Thymus (tissue), 11 donors: ENCODE measurements at regions not wholly inside any gene's neighbourhood (a gene's known extent, or its start where the extent isn't known, plus 50 kb on each side); places are given as distances from the start of the nearest gene placed in this dataset.

ENCODE experiments used
- DNase-seq, 9 donors: peaks; one replicate each; pipeline ENCODE4 v3.0.0-alpha.2; 2013; ENCODE audit warnings: low spot score in 9 of 9, low read depth in 6 of 9, missing footprints in 1 of 9
- H3K27ac ChIP-seq, 2 donors: one replicate each; pipeline ENCODE4 v1.5.1; 2013; ENCODE audit warnings: control low read depth in 1 of 2, low read depth in 1 of 2, low read length in 1 of 2, mild to moderate bottlenecking in 1 of 2, moderate library complexity in 1 of 2
- H3K27me3 ChIP-seq, 2 donors: one replicate each; pipeline ENCODE4 v1.5.1; 2013; ENCODE audit warnings: low read length in 1 of 2; ENCODE audit not compliant: control insufficient read depth in 2 of 2, insufficient read depth in 1 of 2
- H3K36me3 ChIP-seq, 2 donors: one replicate each; pipeline ENCODE4 v1.5.1; 2013; ENCODE audit warnings: low read length in 1 of 2, mild to moderate bottlenecking in 1 of 2, moderate library complexity in 1 of 2; ENCODE audit not compliant: control insufficient read depth in 2 of 2, insufficient read depth in 2 of 2
- H3K4me1 ChIP-seq, 2 donors: one replicate each; pipeline ENCODE4 v1.5.1; 2013; ENCODE audit warnings: low read length in 2 of 2; ENCODE audit not compliant: control insufficient read depth in 2 of 2, insufficient read depth in 2 of 2
- H3K4me3 ChIP-seq, 2 donors: one replicate each; pipeline ENCODE4 v1.5.1; 2013; ENCODE audit warnings: low read length in 2 of 2, control low read depth in 1 of 2, mild to moderate bottlenecking in 1 of 2
- H3K9me3 ChIP-seq, 2 donors: one replicate each; pipeline ENCODE4 v1.5.1; 2013; ENCODE audit warnings: low read length in 1 of 2, mild to moderate bottlenecking in 1 of 2; ENCODE audit not compliant: control insufficient read depth in 2 of 2, insufficient read depth in 1 of 2
- WGBS: extraction: QIAGEN DNeasy Blood & Tissue Kit; methylation state at CpG from one replicate; pipeline ENCODE4 v1.1.7; 2013; 5-methylcytosine and 5-hydroxymethylcytosine counted together
- donor health status: healthy.

DNA sequence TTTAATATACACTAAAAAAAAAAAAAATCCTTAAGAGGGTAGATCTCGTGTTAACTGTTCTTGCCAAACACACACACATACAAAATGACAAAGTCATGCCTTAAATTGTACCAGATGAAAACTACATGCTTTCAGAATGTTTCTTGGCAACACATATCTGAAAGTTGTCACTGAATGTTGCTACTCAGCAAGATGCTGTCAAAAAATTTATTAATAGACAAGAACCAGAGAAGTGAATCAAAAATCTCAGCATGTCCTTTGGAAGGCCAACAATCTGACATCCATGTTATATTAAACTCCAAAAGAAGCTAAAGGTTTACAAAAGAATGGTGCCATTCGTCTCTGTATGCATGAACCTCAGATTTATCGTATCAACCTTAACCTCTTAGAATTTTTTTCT lies 1746.2 kb upstream of the PRR20A start:
- Histone ChIP-seq H3K4me3 (no peak overlapping the region), H3K9me3 (peaks cover 0 to 3% of the 10 kb centered on the region in 2 donors), H3K27ac (no peak overlapping the region), H3K27me3 (no peaks in the 10 kb centered on the region), H3K36me3 (no peaks in the 10 kb centered on the region), H3K4me1 (no peaks in the 10 kb centered on the region)
- WGBS, result 88% methylated on average over 3 of the region's 3 CpGs
- DNase-seq, result no peak

DNA sequence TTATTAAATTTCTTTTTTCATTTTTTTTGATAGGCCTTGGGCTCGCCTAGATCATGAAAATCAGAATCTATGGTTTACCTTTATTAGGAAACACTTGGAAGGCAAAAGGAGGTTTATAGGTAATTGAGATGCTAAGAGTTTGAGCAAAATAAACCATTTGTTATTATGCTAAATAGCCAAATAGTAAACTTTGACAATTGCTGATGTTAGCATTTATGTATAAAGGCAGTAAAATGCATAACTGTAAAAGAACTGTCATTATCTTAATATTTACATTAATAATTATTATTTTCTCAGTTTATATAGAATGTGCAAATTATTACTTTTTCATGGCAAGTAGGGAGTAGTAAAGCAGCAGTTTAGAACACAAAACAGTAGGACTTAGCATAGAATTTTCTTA lies 1737.8 kb upstream of the PRR20A start:
- H3K27ac ChIP-seq, result no peak overlapping the region
- WGBS, result 87% methylated on average over 1 of the region's 1 CpG
- H3K27me3 ChIP-seq, result no peaks in the 10 kb centered on the region
- no peaks in the 10 kb centered on the region for H3K4me1 ChIP-seq
- DNase-seq, result no peak
- no peaks in the 10 kb centered on the region for H3K36me3 ChIP-seq
- H3K9me3 ChIP-seq, result no peaks in the 10 kb centered on the region
- no peak overlapping the region for H3K4me3 ChIP-seq

DNA sequence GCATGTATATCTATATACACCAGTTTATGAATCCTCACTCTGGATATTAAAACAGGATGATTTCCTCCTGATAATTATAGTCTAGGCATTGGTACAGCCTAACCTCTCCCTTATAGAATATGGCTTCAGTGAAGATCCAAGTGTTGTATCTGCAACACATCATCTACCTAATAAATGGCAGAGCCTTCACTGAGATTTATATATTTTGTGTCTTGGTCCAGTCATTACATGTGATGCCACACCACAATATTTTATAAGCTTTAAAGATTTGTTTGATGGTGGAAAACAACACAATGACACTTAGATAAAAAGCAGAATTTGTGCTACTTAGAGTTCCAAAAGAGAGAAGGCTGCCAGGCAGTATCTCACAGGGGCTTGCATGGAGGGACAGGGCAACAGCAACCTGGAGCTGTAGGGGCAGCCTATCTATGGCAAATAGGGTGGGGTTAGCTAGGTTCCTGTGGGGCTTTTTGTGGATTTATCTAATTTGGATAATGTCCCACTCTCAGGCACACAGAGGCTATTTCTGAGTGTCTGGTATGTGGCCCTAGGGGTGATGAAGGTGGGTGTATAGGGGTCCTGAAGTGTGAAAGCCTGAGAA lies 1736.7 kb upstream of the PRR20A start:
- H3K9me3 ChIP-seq, result no peaks in the 10 kb centered on the region

DNA sequence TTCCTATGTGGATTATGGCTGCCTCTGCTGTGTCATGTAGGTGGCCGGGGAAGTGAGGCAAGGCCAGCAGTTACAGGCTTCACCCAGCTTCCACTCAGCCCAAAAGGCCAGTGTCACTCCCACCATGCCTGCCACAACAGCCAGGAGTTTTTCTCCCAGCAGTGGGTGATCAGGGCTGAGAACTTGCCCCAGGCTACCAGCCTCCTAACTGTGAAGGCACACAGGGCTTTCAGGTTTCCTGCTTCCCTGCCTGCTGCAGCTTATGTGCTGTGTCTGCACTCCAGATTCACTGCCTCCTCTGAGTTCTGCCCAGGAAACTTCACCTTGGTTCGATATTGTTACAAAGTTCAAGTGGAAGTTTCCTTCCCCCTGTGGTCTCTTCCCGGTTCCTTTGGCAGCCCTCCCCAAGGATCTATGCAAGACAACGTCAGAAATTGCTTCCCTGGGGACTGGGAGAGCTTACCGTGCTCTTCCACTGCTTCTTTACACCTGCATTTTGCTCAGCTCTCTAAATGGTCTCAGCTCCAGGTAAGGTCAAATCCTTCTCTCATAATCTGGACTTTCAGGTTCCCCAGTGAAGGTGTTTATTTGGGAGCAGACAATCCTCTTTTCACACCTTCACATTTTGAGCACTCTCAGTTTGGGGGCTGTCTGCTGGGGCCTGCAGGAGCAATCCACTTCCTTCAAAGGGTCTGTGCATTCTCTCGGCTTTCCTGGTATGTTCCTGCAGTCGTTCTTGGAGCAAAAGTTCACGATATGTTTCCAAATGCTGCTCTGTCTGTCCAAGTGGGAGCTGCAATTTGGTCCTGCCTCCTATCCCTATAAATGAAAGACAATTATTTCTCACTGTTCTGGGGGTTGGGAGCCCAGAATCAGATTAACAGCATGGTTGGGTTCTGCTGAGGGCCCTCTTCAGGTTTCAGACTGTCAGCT lies 1730.1 kb upstream of the PRR20A start:
- DNase-seq, result no peak
- Histone ChIP-seq H3K4me1 (no peaks in the 10 kb centered on the region), H3K4me3 (no peak overlapping the region)

More for the DNA sequence above, 1736.7 kb upstream of the PRR20A start:
- Histone ChIP-seq H3K4me1 (no peaks in the 10 kb centered on the region), H3K27ac (no peak overlapping the region), H3K27me3 (no peaks in the 10 kb centered on the region), H3K4me3 (no peak overlapping the region), H3K36me3 (no peaks in the 10 kb centered on the region)
- no peak for DNase-seq

DNA sequence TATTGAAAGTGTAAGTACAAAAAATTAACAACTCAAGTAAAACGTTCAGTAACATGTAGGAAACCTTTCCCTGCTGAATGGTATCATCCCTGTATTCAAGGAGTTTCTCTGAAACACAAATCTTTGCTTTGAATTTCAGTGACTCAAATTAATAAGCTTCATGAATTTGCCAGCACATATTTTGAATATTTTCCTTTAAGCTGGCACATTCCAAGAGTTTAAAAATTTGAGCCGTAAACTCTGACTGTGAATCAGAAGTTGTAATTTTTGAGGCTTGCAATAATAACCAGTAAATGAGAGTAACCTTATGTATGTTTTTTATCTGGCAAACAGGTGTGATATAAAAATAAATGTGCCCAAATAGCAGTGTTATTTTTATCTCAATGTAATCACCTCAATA lies 1722.6 kb upstream of the PRR20A start:
- no peak for DNase-seq
- H3K36me3 ChIP-seq, result no peaks in the 10 kb centered on the region
- H3K27ac ChIP-seq, result no peak overlapping the region
- no peaks in the 10 kb centered on the region for H3K27me3 ChIP-seq
- H3K4me1 ChIP-seq, result no peaks in the 10 kb centered on the region
- WGBS, result 80% methylated on average over 2 of the region's 2 CpGs
- no peaks in the 10 kb centered on the region for H3K9me3 ChIP-seq
- no peak overlapping the region for H3K4me3 ChIP-seq

More for the DNA sequence above, 1730.1 kb upstream of the PRR20A start:
- WGBS, result 48% methylated on average over 8 of the region's 8 CpGs
- H3K27ac ChIP-seq, result no peak overlapping the region
- H3K9me3 ChIP-seq, result no peaks in the 10 kb centered on the region
- no peaks in the 10 kb centered on the region for H3K27me3 ChIP-seq
- H3K36me3 ChIP-seq, result no peaks in the 10 kb centered on the region

DNA sequence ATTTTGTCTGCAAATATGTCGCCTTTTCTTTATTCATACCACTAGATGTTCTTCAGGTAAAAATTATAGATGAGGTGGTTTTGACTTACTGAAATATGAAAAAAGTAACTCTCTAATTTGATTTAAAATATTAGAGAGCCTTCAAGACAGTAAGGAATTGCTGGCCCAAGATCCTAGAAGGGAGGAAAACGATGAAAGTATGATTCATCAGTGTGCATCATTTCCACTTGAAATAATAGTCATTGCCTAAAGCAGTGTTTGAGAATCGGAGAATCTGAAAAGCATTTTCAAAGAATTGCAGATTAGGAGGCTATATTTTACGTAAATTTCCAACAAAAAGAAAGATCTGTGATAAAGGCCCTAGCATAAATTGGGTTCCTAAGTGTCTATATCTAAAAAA lies 1707.9 kb upstream of the PRR20A start:
- DNase-seq, result no peak
- H3K9me3 ChIP-seq, result peaks cover 0 to 10% of the 10 kb centered on the region in 2 donors
- no peaks in the 10 kb centered on the region for H3K27me3 ChIP-seq
- no peak overlapping the region for H3K27ac ChIP-seq
- WGBS, result 79% methylated on average over 4 of the region's 4 CpGs
- H3K4me3 ChIP-seq, result no peak overlapping the region
- no peaks in the 10 kb centered on the region for H3K36me3 ChIP-seq
- no peaks in the 10 kb centered on the region for H3K4me1 ChIP-seq

DNA sequence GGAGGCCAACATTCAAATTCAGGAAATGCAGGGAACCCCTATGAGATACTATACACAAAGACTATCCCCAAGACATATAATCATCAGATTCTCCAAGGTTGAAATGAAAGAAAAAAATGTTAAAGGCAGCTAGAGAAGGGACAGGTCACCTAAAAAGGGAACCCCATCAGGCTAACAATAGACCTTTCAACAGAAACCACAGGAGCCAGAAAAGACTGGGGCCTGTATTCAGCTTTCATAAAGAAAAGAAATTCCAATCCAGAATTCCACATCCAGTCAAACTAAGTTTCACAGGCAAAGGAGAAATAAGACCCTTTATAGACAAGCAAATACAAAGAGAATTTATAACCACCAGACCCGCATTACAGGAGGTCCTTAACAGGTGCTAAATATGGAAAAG lies 1703.6 kb upstream of the PRR20A start:
- Histone ChIP-seq H3K9me3 (peaks cover 0 to 10% of the 10 kb centered on the region in 2 donors), H3K27me3 (no peaks in the 10 kb centered on the region), H3K4me3 (no peak overlapping the region), H3K36me3 (no peaks in the 10 kb centered on the region), H3K27ac (no peak overlapping the region), H3K4me1 (no peaks in the 10 kb centered on the region)
- 44% methylated on average over 1 of the region's 1 CpG for WGBS
- no peak for DNase-seq

DNA sequence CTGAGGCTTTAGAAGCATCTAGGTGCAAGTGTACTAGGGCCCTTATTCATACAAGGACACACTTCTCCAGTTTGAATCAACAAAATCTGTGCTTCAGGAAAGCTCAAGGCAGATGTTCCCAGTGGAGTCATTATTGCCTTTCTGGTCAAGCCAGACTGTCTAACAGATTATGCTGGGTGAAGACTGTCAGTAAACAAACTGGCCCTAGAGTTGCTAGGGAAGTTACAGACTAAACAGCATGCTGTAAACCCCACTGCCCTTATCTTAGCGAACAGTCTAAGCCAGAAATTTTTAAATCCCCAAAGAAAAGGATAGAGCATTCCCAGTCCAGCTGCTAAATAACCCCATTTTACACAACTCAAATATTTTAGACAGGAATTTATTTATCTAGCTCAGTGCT lies 1701.3 kb upstream of the PRR20A start:
- 53% methylated on average over 1 of the region's 1 CpG for WGBS
- DNase-seq, result no peak
- peaks cover 0 to 10% of the 10 kb centered on the region in 2 donors for H3K9me3 ChIP-seq
- no peaks in the 10 kb centered on the region for H3K4me1 ChIP-seq
- no peaks in the 10 kb centered on the region for H3K36me3 ChIP-seq
- no peaks in the 10 kb centered on the region for H3K27me3 ChIP-seq
- no peak overlapping the region for H3K27ac ChIP-seq
- no peak overlapping the region for H3K4me3 ChIP-seq

DNA sequence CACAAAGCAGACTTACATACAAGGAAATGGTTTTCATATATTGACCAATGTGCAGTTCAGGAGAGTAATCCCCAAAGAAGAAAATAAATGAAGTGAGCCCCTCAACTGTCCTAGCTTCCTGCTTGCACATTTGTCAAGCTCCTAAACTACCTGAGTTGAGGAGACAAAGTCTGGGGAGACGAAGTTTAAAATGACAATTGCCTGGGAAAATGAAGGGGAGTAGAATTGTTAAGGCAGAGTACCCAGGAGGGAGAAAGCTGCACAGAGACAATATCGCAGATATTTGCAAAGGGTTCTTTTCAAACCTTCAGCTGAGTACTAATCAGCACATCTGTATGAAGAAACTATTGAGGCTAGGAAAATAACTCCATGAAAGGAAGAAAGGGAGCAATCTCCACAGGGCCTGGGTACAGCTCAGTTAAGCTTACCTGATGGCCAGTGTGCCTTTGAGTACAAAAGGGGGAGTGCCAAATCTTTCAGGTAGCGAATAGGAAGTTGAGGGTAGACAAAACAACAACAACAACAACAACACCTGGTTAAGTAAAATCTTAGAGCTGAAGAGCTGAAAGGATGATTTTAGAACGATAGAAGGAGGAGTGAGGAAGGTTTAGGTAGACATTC lies 1700.1 kb upstream of the PRR20A start:
- Histone ChIP-seq H3K27ac (no peak overlapping the region), H3K27me3 (no peaks in the 10 kb centered on the region), H3K9me3 (peaks cover 0 to 5% of the 10 kb centered on the region in 2 donors), H3K4me3 (no peak overlapping the region), H3K4me1 (no peaks in the 10 kb centered on the region), H3K36me3 (no peaks in the 10 kb centered on the region)
- DNase-seq, result no peak
- WGBS, result 74% methylated on average over 4 of the region's 4 CpGs
